GM10266 (cell line): ENCODE measurements at regions not wholly inside any gene's neighbourhood (a gene's known extent, or its start where the extent isn't known, plus 50 kb on each side); places are given as distances from the start of the nearest gene placed in this dataset.
A peak's percentile ranks its signal among the peaks of the same experiment; 100 is the strongest.

Source experiments
- DNase-seq: peaks from one replicate; pipeline ENCODE4 v3.0.0; 2012; ENCODE audit errors: extremely low spot score
- CTCF ChIP-seq: IDR thresholded peaks from 2 replicates; pipeline ENCODE4 v1.5.1; 2012; ENCODE audit warnings: mild to moderate bottlenecking, low read depth; ENCODE audit not compliant: control insufficient read depth, insufficient read depth; ENCODE audit errors: missing control alignments

GRCh38 chr9:119968836-119969707 lies 599.8 kb upstream of the BRINP1 start:
- peak; percentile 96 for TF ChIP-seq CTCF
- DNase-seq, result peak; percentile 64

- TF ChIP-seq CTCF, result no peak
- no peak for DNase-seq
These were observed 598.8 kb upstream of the BRINP1 start for GRCh38 chr9:119967867-119968535.

- DNase-seq, result no peak
These were observed 594.6 kb upstream of the BRINP1 start for GRCh38 chr9:119963798-119964372.

GRCh38 chr9:119963258-119963797 lies 594.1 kb upstream of the BRINP1 start:
- TF ChIP-seq CTCF, result no peak
- DNase-seq, result no peak

More at GRCh38 chr9:119963798-119964372, 594.6 kb upstream of the BRINP1 start:
- TF ChIP-seq CTCF, result no peak

GRCh38 chr9:119961774-119962424 lies 592.7 kb upstream of the BRINP1 start:
- DNase-seq, result peak; percentile 14
- peak; percentile 64 for TF ChIP-seq CTCF

GRCh38 chr9:119959846-119960545 lies 590.8 kb upstream of the BRINP1 start:
- no peak for TF ChIP-seq CTCF
- DNase-seq, result no peak
